Duodenal mucosa (tissue), 2 donors: ENCODE measurements at regions not wholly inside any gene's neighbourhood (a gene's known extent, or its start where the extent isn't known, plus 50 kb on each side); places are given as distances from the start of the nearest gene placed in this dataset.

ENCODE experiments used
- H3K27ac ChIP-seq: one replicate; pipeline ENCODE4 v1.7.0; 2013; ENCODE audit warnings: low read depth, low read length
- H3K27me3 ChIP-seq, 2 donors: one replicate each; pipeline ENCODE4 v1.7.0; 2013; ENCODE audit warnings: low read length in 2 of 2, control low read depth in 1 of 2; ENCODE audit not compliant: insufficient read depth in 2 of 2, control insufficient read depth in 1 of 2
- H3K36me3 ChIP-seq, 2 donors: one replicate each; pipeline ENCODE4 v1.7.0; 2013; ENCODE audit warnings: low read length in 2 of 2, control low read depth in 1 of 2; ENCODE audit not compliant: insufficient read depth in 2 of 2, control insufficient read depth in 1 of 2
- H3K4me1 ChIP-seq, 2 donors: one replicate each; pipeline ENCODE4 v1.7.0; 2013; ENCODE audit warnings: low read length in 2 of 2, control low read depth in 1 of 2; ENCODE audit not compliant: insufficient read depth in 2 of 2, control insufficient read depth in 1 of 2
- H3K4me3 ChIP-seq, 2 donors: one replicate each; pipeline ENCODE4 v1.7.0; 2013; ENCODE audit warnings: low read length in 2 of 2, low read depth in 1 of 2
- H3K9ac ChIP-seq, 2 donors: one replicate each; pipeline ENCODE4 v1.7.0; 2013; ENCODE audit warnings: low read length in 2 of 2, low read depth in 1 of 2
- H3K9me3 ChIP-seq, 2 donors: one replicate each; pipeline ENCODE4 v1.7.0; 2013; ENCODE audit warnings: low read length in 2 of 2, control low read depth in 1 of 2; ENCODE audit not compliant: control insufficient read depth in 1 of 2

- H3K9me3 ChIP-seq: no peaks in the 10 kb centered on the region
- no peaks in the 10 kb centered on the region for H3K36me3 ChIP-seq
- no peak overlapping the region for H3K9ac ChIP-seq
- H3K4me1 ChIP-seq: no peaks in the 10 kb centered on the region
- H3K4me3 ChIP-seq: no peak overlapping the region
- no peak overlapping the region for H3K27ac ChIP-seq
- no peaks in the 10 kb centered on the region for H3K27me3 ChIP-seq
Measured at GRCh38 chr4:96035727-96036126, 195.8 kb downstream of the PDHA2 start.

DNA sequence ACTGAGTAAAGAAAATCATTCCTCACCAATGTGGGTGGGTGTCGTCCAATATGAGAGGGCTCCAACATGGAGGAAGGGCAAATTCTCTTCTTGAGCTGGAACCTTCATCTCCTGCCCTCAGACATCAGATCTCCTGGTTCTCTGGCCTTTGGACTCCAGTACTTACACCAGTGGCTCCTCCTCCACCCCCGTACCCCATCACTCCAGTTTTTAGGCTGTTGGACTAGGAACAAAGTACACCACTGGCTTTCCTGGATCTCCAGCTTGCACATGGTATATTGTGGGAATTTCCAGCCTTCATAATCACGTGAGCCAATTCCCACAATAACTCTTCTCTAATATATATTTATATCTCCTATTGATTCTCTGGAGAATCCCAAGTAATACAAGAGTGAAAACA lies 196.9 kb downstream of the PDHA2 start:
- Histone ChIP-seq H3K36me3 (no peaks in the 10 kb centered on the region), H3K9me3 (no peaks in the 10 kb centered on the region), H3K27me3 (no peaks in the 10 kb centered on the region), H3K27ac (no peak overlapping the region), H3K4me1 (no peaks in the 10 kb centered on the region), H3K9ac (no peak overlapping the region), H3K4me3 (no peak overlapping the region)

- Histone ChIP-seq H3K36me3 (no peaks in the 10 kb centered on the region), H3K27ac (no peak overlapping the region), H3K4me3 (no peak overlapping the region), H3K9me3 (no peaks in the 10 kb centered on the region), H3K9ac (no peak overlapping the region), H3K4me1 (no peaks in the 10 kb centered on the region), H3K27me3 (no peaks in the 10 kb centered on the region)
Measured at GRCh38 chr4:96037705-96038104, 197.8 kb downstream of the PDHA2 start.

- H3K9ac ChIP-seq: no peak overlapping the region
- H3K27ac ChIP-seq: no peak overlapping the region
- H3K9me3 ChIP-seq: no peaks in the 10 kb centered on the region
- no peaks in the 10 kb centered on the region for H3K36me3 ChIP-seq
- H3K4me3 ChIP-seq: no peak overlapping the region
- no peaks in the 10 kb centered on the region for H3K27me3 ChIP-seq
- H3K4me1 ChIP-seq: no peaks in the 10 kb centered on the region
Measured at GRCh38 chr4:96039217-96039616, 199.3 kb downstream of the PDHA2 start.

- no peak overlapping the region for H3K9ac ChIP-seq
- no peak overlapping the region for H3K27ac ChIP-seq
- no peaks in the 10 kb centered on the region for H3K9me3 ChIP-seq
- no peaks in the 10 kb centered on the region for H3K4me1 ChIP-seq
- no peak overlapping the region for H3K4me3 ChIP-seq
- no peaks in the 10 kb centered on the region for H3K27me3 ChIP-seq
- H3K36me3 ChIP-seq: no peaks in the 10 kb centered on the region
Measured at GRCh38 chr4:96039803-96040436, 200.0 kb downstream of the PDHA2 start.

GRCh38 chr4:96044971-96045370 lies 205.1 kb downstream of the PDHA2 start:
- Histone ChIP-seq H3K27me3 (no peaks in the 10 kb centered on the region), H3K4me3 (no peak overlapping the region)

GRCh38 chr4:96052827-96053226 lies 212.9 kb downstream of the PDHA2 start:
- Histone ChIP-seq H3K36me3 (no peaks in the 10 kb centered on the region), H3K27me3 (no peaks in the 10 kb centered on the region), H3K27ac (no peak overlapping the region), H3K9me3 (no peaks in the 10 kb centered on the region), H3K9ac (no peak overlapping the region), H3K4me3 (no peak overlapping the region), H3K4me1 (no peaks in the 10 kb centered on the region)

More at GRCh38 chr4:96044971-96045370, 205.1 kb downstream of the PDHA2 start:
- H3K27ac ChIP-seq: no peak overlapping the region
- no peaks in the 10 kb centered on the region for H3K9me3 ChIP-seq
- no peaks in the 10 kb centered on the region for H3K36me3 ChIP-seq
- H3K9ac ChIP-seq: no peak overlapping the region
- H3K4me1 ChIP-seq: no peaks in the 10 kb centered on the region

- no peak overlapping the region for H3K27ac ChIP-seq
- no peaks in the 10 kb centered on the region for H3K27me3 ChIP-seq
- no peak overlapping the region for H3K9ac ChIP-seq
- H3K4me1 ChIP-seq: no peaks in the 10 kb centered on the region
- H3K4me3 ChIP-seq: no peak overlapping the region
- no peaks in the 10 kb centered on the region for H3K9me3 ChIP-seq
- no peaks in the 10 kb centered on the region for H3K36me3 ChIP-seq
Measured at GRCh38 chr4:96056346-96056934, 216.5 kb downstream of the PDHA2 start.

GRCh38 chr4:96063639-96064038 lies 223.7 kb downstream of the PDHA2 start:
- no peaks in the 10 kb centered on the region for H3K27me3 ChIP-seq
- no peak overlapping the region for H3K4me3 ChIP-seq
- H3K27ac ChIP-seq: no peak overlapping the region
- no peaks in the 10 kb centered on the region for H3K4me1 ChIP-seq
- no peaks in the 10 kb centered on the region for H3K36me3 ChIP-seq
- no peak overlapping the region for H3K9ac ChIP-seq
- no peaks in the 10 kb centered on the region for H3K9me3 ChIP-seq

DNA sequence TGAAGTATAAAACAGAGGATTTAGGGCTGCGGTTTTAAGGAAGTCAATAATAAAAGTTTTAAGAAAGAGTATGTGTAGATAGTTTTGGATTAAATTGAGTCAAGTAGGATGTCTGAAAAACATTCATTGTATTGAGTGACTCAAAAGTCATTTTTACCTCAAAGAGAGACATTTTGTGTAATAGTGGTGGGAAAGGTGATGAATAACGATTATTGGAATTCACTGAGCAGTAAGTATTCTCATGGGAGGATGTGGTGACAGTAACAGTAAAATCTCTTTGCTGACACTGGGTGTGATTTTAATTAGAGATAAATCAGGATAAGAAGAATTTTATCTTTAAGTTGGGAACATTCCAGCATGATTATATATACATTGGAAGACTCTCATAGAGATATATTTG lies 233.6 kb downstream of the PDHA2 start:
- no peak overlapping the region for H3K27ac ChIP-seq

More for the DNA sequence above, 233.6 kb downstream of the PDHA2 start:
- H3K4me1 ChIP-seq: no peaks in the 10 kb centered on the region
- H3K9me3 ChIP-seq: no peaks in the 10 kb centered on the region
- no peak overlapping the region for H3K9ac ChIP-seq
- no peaks in the 10 kb centered on the region for H3K36me3 ChIP-seq
- no peak overlapping the region for H3K4me3 ChIP-seq
- no peaks in the 10 kb centered on the region for H3K27me3 ChIP-seq
